Adrenal gland (tissue), 5 donors: ENCODE measurements at regions not wholly inside any gene's neighbourhood (a gene's known extent, or its start where the extent isn't known, plus 50 kb on each side); places are given as distances from the start of the nearest gene placed in this dataset.

Experiments used
- CTCF ChIP-seq, 6 experiments: fragments of 450-650 bp in 4 of 6; fragments of 200-600 bp in 2 of 6; sonication (generic) in 1 of 6; IDR thresholded peaks; 1 replicate in 5 of 6; 2 replicates in 1 of 6; pipeline versions ENCODE4 v1.5.1 to v1.8.0; 2016 to 2021; ENCODE audit warnings: antibody characterized with exemption in 6 of 6, mild to moderate bottlenecking in 2 of 6, moderate library complexity in 1 of 6
- POLR2A ChIP-seq, 2 donors: fragments of 450-650 bp; IDR thresholded peaks; one replicate each; pipeline ENCODE4 v1.6.1; 2017; ENCODE audit warnings: antibody characterized with exemption in 2 of 2, mild to moderate bottlenecking in 2 of 2, moderate library complexity in 1 of 2
- donor health status: DM: no; HTN: no; CAD: no.

GRCh38 chr17:21542991-21543390 lies 149.3 kb upstream of the KCNJ18 start:
- TF ChIP-seq CTCF (IDR thresholded peaks at IDR 0.05) (no peak), POLR2A (IDR thresholded peaks at IDR 0.05) (no peak)
